ENCODE measurements at regions not wholly inside any gene's neighbourhood (a gene's known extent, or its start where the extent isn't known, plus 50 kb on each side); places are given as distances from the start of the nearest gene placed in this dataset.

GRCh38 chr7:113775804-113776203, 143.0 kb downstream of the PPP1R3A start:
- TF ChIP-seq ELF4 (IDR thresholded peaks at IDR 0.05) (no peak), HDGF (IDR thresholded peaks at IDR 0.05; ENCODE audit: borderline replicate concordance) (no peak)

All from HEK293T (cell line).